OCI-LY1 (cell line): ENCODE measurements at regions not wholly inside any gene's neighbourhood (a gene's known extent, or its start where the extent isn't known, plus 50 kb on each side); places are given as distances from the start of the nearest gene placed in this dataset.

Experiments
- H2AFZ ChIP-seq: fragments of 200-600 bp; sonication (generic), shearing (Covaris generic); 2 replicates; pipeline ENCODE4 v1.6.0; 2014; ENCODE audit warnings: antibody characterized with exemption, mild to moderate bottlenecking, low read length
- H3F3A ChIP-seq: fragments of 200-600 bp; sonication (generic), shearing (Covaris generic); 2 replicates; pipeline ENCODE4 v1.6.0; 2014; ENCODE audit warnings: mild to moderate bottlenecking, antibody characterized with exemption, low read length, moderate library complexity; ENCODE audit not compliant: insufficient read depth
- H3K27ac ChIP-seq: fragments of 200-600 bp; sonication (generic); 2 replicates; pipeline ENCODE4 v1.5.1; 2014; ENCODE audit warnings: low read length, mixed run types, mild to moderate bottlenecking, low read depth; ENCODE audit not compliant: poor library complexity, severe bottlenecking
- H3K27me3 ChIP-seq: fragments of 200-600 bp; sonication (generic); 2 replicates; pipeline ENCODE4 v1.6.0; 2014; ENCODE audit warnings: antibody characterized with exemption, mild to moderate bottlenecking, low read length, moderate library complexity; ENCODE audit not compliant: insufficient read depth
- H3K36me3 ChIP-seq: fragments of 200-600 bp; sonication (generic); 2 replicates; pipeline ENCODE4 v1.6.1; 2014; ENCODE audit warnings: mild to moderate bottlenecking, antibody characterized with exemption, low read length, moderate library complexity, mixed read lengths; ENCODE audit not compliant: insufficient read depth
- H3K4me1 ChIP-seq: fragments of 200-600 bp; sonication (generic); 2 replicates; pipeline ENCODE4 v1.5.1; 2014; ENCODE audit warnings: mild to moderate bottlenecking, low read length, moderate library complexity; ENCODE audit not compliant: insufficient read depth, severe bottlenecking
- H3K4me2 ChIP-seq: fragments of 200-600 bp; sonication (generic), shearing (Covaris generic); 2 replicates; pipeline ENCODE4 v1.6.1; 2014; ENCODE audit warnings: low read length
- H3K4me3 ChIP-seq: fragments of 200-600 bp; sonication (generic); 2 replicates; pipeline ENCODE4 v1.5.1; 2014; ENCODE audit warnings: low read length, low read depth, mild to moderate bottlenecking, mixed read lengths; ENCODE audit not compliant: poor library complexity, severe bottlenecking
- H3K79me2 ChIP-seq: fragments of 200-600 bp; shearing (Covaris generic); 2 replicates; pipeline ENCODE4 v1.6.1; 2016; ENCODE audit warnings: mixed run types, low read length, mixed read lengths; ENCODE audit not compliant: insufficient read depth
- H3K9ac ChIP-seq: fragments of 200-600 bp; sonication (generic), shearing (Covaris generic); 2 replicates; pipeline ENCODE4 v1.6.1; 2014; ENCODE audit warnings: mild to moderate bottlenecking, low read length, mixed read lengths
- H3K9me2 ChIP-seq: fragments of 200-600 bp; sonication (generic), shearing (Covaris generic); 2 replicates; pipeline ENCODE4 v1.6.1; 2014; ENCODE audit warnings: low read depth, mild to moderate bottlenecking, low read length, mixed read lengths
- H3K9me3 ChIP-seq: fragments of 200-600 bp; shearing (Covaris generic); 2 replicates; pipeline ENCODE4 v1.6.1; 2014; ENCODE audit warnings: low read length, mixed read lengths
- H4K20me1 ChIP-seq: fragments of 200-600 bp; sonication (generic), shearing (Covaris generic); 2 replicates; pipeline ENCODE4 v1.6.0; 2016; ENCODE audit warnings: mild to moderate bottlenecking, low read length; ENCODE audit not compliant: insufficient read depth
- CTCF ChIP-seq: fragments of 200-600 bp; sonication (generic), shearing (Covaris generic); IDR thresholded peaks from 2 replicates; pipeline ENCODE4 v1.5.1; 2017; ENCODE audit warnings: mild to moderate bottlenecking, antibody characterized with exemption, low read length, moderate library complexity, mixed read lengths
- EZH2 ChIP-seq: fragments of 200-600 bp; sonication (generic), shearing (Covaris generic); IDR thresholded peaks from 2 replicates; pipeline ENCODE4 v1.8.0; 2017; ENCODE audit warnings: borderline replicate concordance, mixed run types, mild to moderate bottlenecking, antibody characterized with exemption, low read length, moderate library complexity, mixed read lengths

- no peak overlapping the region for H3K27ac ChIP-seq
- peaks cover 13% of the 10 kb centered on the region for H3K4me1 ChIP-seq
- no peak overlapping the region for H3K9ac ChIP-seq
- no peaks in the 10 kb centered on the region for H3K9me2 ChIP-seq
- no peaks in the 10 kb centered on the region for H3K79me2 ChIP-seq
- H3K27me3 ChIP-seq: no peaks in the 10 kb centered on the region
- H3K4me2 ChIP-seq: no peak overlapping the region
- no peaks in the 10 kb centered on the region for H4K20me1 ChIP-seq
- no peaks in the 10 kb centered on the region for H3F3A ChIP-seq
- H2AFZ ChIP-seq: no peak overlapping the region
- no peaks in the 10 kb centered on the region for H3K9me3 ChIP-seq
- no peaks in the 10 kb centered on the region for H3K36me3 ChIP-seq
- no peak overlapping the region for H3K4me3 ChIP-seq
- TF ChIP-seq EZH2 (no peak), CTCF (no peak)
Observed at GRCh38 chr6:15914553-15914952, 214.3 kb upstream of the MYLIP start.

GRCh38 chr6:15913573-15913972, 215.3 kb upstream of the MYLIP start:
- Histone ChIP-seq H3K9me2 (no peaks in the 10 kb centered on the region), H3K4me3 (no peak overlapping the region), H4K20me1 (no peaks in the 10 kb centered on the region), H3K4me2 (no peak overlapping the region), H3K27me3 (no peaks in the 10 kb centered on the region), H3F3A (no peaks in the 10 kb centered on the region), H3K9me3 (no peaks in the 10 kb centered on the region), H3K27ac (no peak overlapping the region), H2AFZ (no peak overlapping the region), H3K4me1 (peaks cover 18% of the 10 kb centered on the region), H3K9ac (no peak overlapping the region), H3K36me3 (no peaks in the 10 kb centered on the region), H3K79me2 (no peaks in the 10 kb centered on the region)
- TF ChIP-seq EZH2 (no peak), CTCF (no peak)

- H3K36me3 ChIP-seq: no peaks in the 10 kb centered on the region
- no peak overlapping the region for H3K4me2 ChIP-seq
- no peaks in the 10 kb centered on the region for H4K20me1 ChIP-seq
- peaks cover 26% of the 10 kb centered on the region for H3K4me1 ChIP-seq
- no peak overlapping the region for H2AFZ ChIP-seq
- no peaks in the 10 kb centered on the region for H3K9me2 ChIP-seq
- no peaks in the 10 kb centered on the region for H3K79me2 ChIP-seq
- no peak overlapping the region for H3K9ac ChIP-seq
- no peak for TF ChIP-seq CTCF
- no peak for TF ChIP-seq EZH2
- H3F3A ChIP-seq: no peaks in the 10 kb centered on the region
- no peak overlapping the region for H3K27ac ChIP-seq
- H3K9me3 ChIP-seq: no peaks in the 10 kb centered on the region
- no peaks in the 10 kb centered on the region for H3K27me3 ChIP-seq
- H3K4me3 ChIP-seq: no peak overlapping the region
Observed at GRCh38 chr6:15912505-15913400, 216.1 kb upstream of the MYLIP start.
